Spleen (tissue), 7 donors: ENCODE measurements at regions not wholly inside any gene's neighbourhood (a gene's known extent, or its start where the extent isn't known, plus 50 kb on each side); places are given as distances from the start of the nearest gene placed in this dataset.

Source experiments
- CTCF ChIP-seq, 11 experiments: fragments of 200-600 bp in 7 of 11; fragments of 450-650 bp in 4 of 11; sonication (generic) in 4 of 11; IDR thresholded peaks in 8 of 11; conservative IDR thresholded peaks in 3 of 11; 1 replicate in 7 of 11; 2 replicates in 4 of 11; pipeline versions ENCODE4 v1.4.0 to v1.8.0; 2016 to 2021; ENCODE audit warnings: antibody characterized with exemption in 11 of 11, inconsistent platforms in 4 of 11, mild to moderate bottlenecking in 1 of 11
- POLR2A ChIP-seq, 3 donors: fragments of 450-650 bp; IDR thresholded peaks; one replicate each; pipeline ENCODE4 v1.5.1; 2017; ENCODE audit warnings: antibody characterized with exemption in 3 of 3, mild to moderate bottlenecking in 1 of 3
- donor health status: DM: no; HTN: no; CAD: no; lungs with moderate emphysema.
- donor health status: DM: no; HTN: no; CAD: no.
- donor health status: DM: no; HTN: no; CAD: no.

DNA sequence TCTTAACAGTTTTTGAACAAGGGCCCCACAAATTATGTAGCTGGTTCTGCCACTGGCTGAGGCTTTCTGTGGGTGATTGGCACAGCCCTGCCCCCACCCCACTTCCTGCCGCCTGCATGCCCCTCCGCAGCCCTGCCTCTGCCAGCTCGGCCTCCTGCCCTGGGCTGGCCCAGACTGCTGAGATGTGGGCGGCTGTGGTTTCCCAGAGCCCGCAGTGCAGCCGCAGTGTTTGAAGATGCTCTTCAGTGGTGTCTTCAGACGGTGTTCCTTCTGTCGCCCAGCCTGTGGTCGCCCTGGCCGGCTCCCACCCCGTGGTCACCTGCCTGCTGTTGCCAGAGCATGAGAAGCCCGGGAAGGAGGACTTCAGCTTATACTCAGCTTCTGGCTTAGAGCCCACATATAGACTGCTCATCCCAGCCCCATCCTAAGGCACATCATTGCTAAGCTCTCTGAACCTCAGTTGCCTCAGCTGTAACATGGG lies 154.3 kb downstream of the VEGFA start:
- TF ChIP-seq POLR2A (IDR thresholded peaks at IDR 0.05) (no peak), CTCF (IDR thresholded peaks at IDR 0.05 in 8 of 11, conservative IDR thresholded peaks at IDR 0.05 in 3 of 11) (no peak)
